Left lung (tissue), 4 donors: ENCODE measurements at regions not wholly inside any gene's neighbourhood (a gene's known extent, or its start where the extent isn't known, plus 50 kb on each side); places are given as distances from the start of the nearest gene placed in this dataset.
A peak's percentile ranks its signal among the peaks of the same experiment; 100 is the strongest.

Experiments
- ATAC-seq: fragments of 200-7000 bp; cut with Tn5 transposase; one replicate; pipeline ENCODE4 v1.9.1; 2020; ENCODE audit warnings: moderate library complexity
- DNase-seq, 4 donors: peaks; one replicate each; pipeline ENCODE4 v3.0.0-alpha.2; 2013 to 2020
- H3K27ac ChIP-seq, 2 donors: fragments of 200-600 bp; sonication (generic) in 1 of 2; one replicate each; pipeline versions ENCODE4 v1.5.0 to v1.8.0; 2020 to 2021
- H3K27me3 ChIP-seq, 2 donors: fragments of 200-600 bp; sonication (generic) in 1 of 2; one replicate each; pipeline versions ENCODE4 v1.5.0 to v1.8.0; 2020 to 2021
- H3K36me3 ChIP-seq, 2 donors: fragments of 200-600 bp; sonication (generic) in 1 of 2; one replicate each; pipeline versions ENCODE4 v1.5.0 to v1.8.0; 2020 to 2021
- H3K4me1 ChIP-seq, 2 donors: fragments of 200-600 bp; one replicate each; pipeline ENCODE4 v1.8.0; 2021
- H3K4me3 ChIP-seq, 2 donors: fragments of 200-600 bp; sonication (generic) in 1 of 2; one replicate each; pipeline versions ENCODE4 v1.5.0 to v1.8.0; 2020 to 2021; ENCODE audit warnings: mild to moderate bottlenecking in 1 of 2
- H3K9me3 ChIP-seq, 2 donors: fragments of 200-600 bp; sonication (generic) in 1 of 2; one replicate each; pipeline versions ENCODE4 v1.5.0 to v1.8.0; 2020 to 2021
- CTCF ChIP-seq, 2 donors: fragments of 200-600 bp; sonication (generic) in 1 of 2; IDR thresholded peaks; one replicate each; pipeline versions ENCODE4 v1.5.0 to v1.8.0; 2021; ENCODE audit warnings: antibody characterized with exemption in 2 of 2
- intact Hi-C, 2 donors: fragments of 100-400 bp; cut with DNase I; formaldehyde crosslinking; loops; one replicate each; pipeline versions ENCODE4 v1.11.2 to v1.14.2; 2022
- donor health status: DM: no; HTN: yes; CAD: no.
- donor health status: DM: no; HTN: no; CAD: no.

DNA sequence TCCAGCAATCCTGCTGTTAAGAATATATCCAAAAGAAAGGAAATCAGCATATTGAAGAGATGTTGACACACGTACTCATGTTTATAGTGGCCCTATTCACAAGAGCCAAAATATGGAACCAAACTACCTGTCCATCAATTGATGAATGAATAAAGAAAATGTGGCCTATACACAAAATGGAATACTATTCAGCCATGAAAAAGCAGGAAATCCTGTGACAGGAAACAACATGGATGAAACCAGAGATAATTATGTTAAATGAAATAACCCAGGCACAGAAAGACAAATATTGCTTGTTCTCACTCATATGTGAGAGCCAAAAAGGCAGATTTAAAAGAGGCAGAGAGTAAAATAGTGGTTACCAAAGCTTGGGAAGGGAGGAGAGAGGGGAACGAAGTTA, 127.1 kb downstream of the KCNJ2 start:
- DNase-seq (no peak), ATAC-seq (no peak)
- Histone ChIP-seq H3K9me3 (no peaks in the 10 kb centered on the region), H3K27ac (peak overlapping the region in 1 of 2 donors; percentile 72), H3K4me1 (peaks cover 0 to 27% of the 10 kb centered on the region in 2 donors), H3K4me3 (no peak overlapping the region), H3K36me3 (no peaks in the 10 kb centered on the region), H3K27me3 (no peaks in the 10 kb centered on the region)
- TF ChIP-seq CTCF (IDR thresholded peaks at IDR 0.05) = no peak
- intact Hi-C loops = no loop called here

DNA sequence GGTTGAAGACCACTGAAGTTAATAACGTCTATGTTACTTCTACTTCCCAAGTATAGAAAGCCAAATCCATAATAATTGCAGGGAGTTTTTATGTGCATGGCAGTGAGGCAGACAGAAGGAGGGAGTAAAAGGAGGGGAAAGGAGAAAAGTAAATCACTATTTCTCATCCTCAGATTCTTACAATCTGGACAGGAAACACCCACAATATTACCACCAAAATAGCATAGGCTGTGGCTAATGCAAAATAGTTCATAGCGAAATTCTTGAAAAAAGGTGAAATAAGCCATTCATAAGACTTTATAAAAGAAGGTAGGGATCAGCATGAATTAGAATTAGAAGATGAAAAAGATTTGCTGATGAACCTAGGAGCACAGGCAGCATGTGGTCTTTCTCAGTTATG, 128.1 kb downstream of the KCNJ2 start:
- H3K36me3 ChIP-seq = no peaks in the 10 kb centered on the region
- H3K4me1 ChIP-seq = peaks cover 0 to 27% of the 10 kb centered on the region in 2 donors
- no peak overlapping the region for H3K27ac ChIP-seq
- no peaks in the 10 kb centered on the region for H3K27me3 ChIP-seq
- H3K4me3 ChIP-seq = no peak overlapping the region
- ATAC-seq (no peak), DNase-seq (no peak)
- TF ChIP-seq CTCF (IDR thresholded peaks at IDR 0.05) = no peak
- intact Hi-C loops = no loop called here
- no peaks in the 10 kb centered on the region for H3K9me3 ChIP-seq

GRCh38 chr17:70298929-70299531, 129.7 kb downstream of the KCNJ2 start:
- Histone ChIP-seq H3K27me3 (no peaks in the 10 kb centered on the region), H3K27ac (peak overlapping the region in 1 of 2 donors; percentile 16)
- intact Hi-C loops = no loop called here

GRCh38 chr17:70307430-70308225, 138.3 kb downstream of the KCNJ2 start:
- Histone ChIP-seq H3K4me3 (no peak overlapping the region), H3K36me3 (no peaks in the 10 kb centered on the region), H3K27ac (no peak overlapping the region), H3K9me3 (no peaks in the 10 kb centered on the region), H3K4me1 (no peaks in the 10 kb centered on the region), H3K27me3 (no peaks in the 10 kb centered on the region)
- ATAC-seq = no peak
- intact Hi-C loops = no loop called here
- no peak for DNase-seq
- TF ChIP-seq CTCF (IDR thresholded peaks at IDR 0.05) = no peak

More at GRCh38 chr17:70298929-70299531, 129.7 kb downstream of the KCNJ2 start:
- no peaks in the 10 kb centered on the region for H3K9me3 ChIP-seq
- no peaks in the 10 kb centered on the region for H3K36me3 ChIP-seq
- DNase-seq (no peak), ATAC-seq (no peak)
- peaks cover 0 to 23% of the 10 kb centered on the region in 2 donors for H3K4me1 ChIP-seq
- TF ChIP-seq CTCF (IDR thresholded peaks at IDR 0.05) = no peak
- no peak overlapping the region for H3K4me3 ChIP-seq

DNA sequence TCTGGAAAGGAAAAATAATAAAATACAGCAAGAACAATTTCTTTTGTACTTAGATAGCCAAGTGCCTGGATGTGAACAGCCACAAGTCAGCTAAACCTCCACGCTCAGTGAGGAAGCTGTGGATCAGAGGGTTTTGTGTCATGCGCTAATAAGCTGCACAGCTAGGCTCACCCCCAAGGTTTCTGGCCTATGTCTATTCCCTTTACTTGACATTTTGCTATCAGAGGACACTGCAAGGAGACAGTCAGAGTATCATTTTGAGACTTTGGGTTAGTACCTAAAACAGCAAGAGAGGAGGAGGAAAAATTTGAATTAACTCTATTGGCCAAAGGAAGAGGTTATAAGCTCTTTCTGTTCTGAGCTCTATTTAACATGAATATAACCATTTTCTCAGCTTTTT, 139.3 kb downstream of the KCNJ2 start:
- Histone ChIP-seq H3K4me1 (peaks cover 0 to 8% of the 10 kb centered on the region in 2 donors), H3K27me3 (no peaks in the 10 kb centered on the region), H3K4me3 (no peak overlapping the region), H3K36me3 (no peaks in the 10 kb centered on the region), H3K9me3 (no peaks in the 10 kb centered on the region), H3K27ac (no peak overlapping the region)
- ATAC-seq (no peak), DNase-seq (no peak)
- no peak for TF ChIP-seq CTCF (IDR thresholded peaks at IDR 0.05)
- intact Hi-C loops = no loop called here
